ENCODE measurements at regions not wholly inside any gene's neighbourhood (a gene's known extent, or its start where the extent isn't known, plus 50 kb on each side); places are given as distances from the start of the nearest gene placed in this dataset.

DNA sequence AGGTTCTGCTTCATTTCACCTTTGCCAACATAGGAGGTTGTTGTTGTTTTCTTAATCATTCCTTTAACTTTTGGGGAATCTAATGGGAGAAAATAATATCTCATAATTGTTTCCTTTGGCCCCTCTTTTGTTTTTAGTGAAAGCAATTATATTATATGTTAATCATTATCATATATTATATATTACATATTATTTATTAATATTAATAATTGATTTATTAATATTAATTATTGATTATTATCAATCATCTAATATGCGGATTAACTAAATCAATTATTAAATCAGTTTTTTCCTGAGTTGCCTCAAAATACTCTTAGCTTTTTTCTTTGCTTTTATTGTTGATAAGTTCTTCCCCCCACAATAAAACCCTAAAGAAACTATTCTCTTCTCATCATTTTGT, 443.8 kb downstream of the GATA3 start:
- DNase-seq (ENCODE audit: low spot score) = no peak

DNA sequence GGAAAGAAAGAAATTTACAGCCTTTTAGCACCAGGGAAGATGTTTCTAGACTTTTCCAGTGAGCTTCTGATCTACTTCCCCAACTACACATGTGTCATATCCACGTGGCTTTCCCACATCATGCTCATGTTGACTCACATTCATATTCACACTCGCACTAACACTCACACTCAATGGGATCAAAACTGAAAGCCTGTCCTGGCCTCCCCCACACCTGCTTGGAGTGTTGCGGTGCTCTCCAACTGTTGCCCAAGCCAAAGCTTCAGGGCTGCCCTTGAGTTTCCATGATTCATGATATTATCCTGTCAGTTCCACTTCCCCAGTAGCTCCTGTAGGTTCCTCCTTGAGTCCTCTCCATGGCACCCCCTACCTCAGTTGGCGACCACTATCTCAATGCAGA, 444.4 kb downstream of the GATA3 start:
- DNase-seq (ENCODE audit: low spot score) = no peak

DNA sequence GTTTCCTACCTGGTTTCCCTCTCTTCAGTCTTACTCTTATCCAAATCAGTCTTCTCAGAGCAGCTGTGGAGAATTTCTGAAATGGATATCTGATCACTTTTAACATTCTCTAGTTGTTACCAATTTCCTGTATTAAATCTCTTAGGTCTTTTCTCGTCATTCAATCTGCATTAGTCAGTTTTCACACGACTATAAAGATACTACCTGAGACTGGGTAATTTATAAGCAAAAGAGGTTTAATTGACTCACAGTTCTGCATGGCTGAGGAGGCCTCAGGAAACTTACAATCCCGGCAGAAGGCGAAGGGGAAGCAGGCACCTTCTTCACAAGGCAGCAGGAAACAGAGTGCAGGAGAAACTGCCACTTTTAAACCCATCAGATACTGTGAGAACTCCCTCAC, 444.8 kb downstream of the GATA3 start:
- DNase-seq (ENCODE audit: low spot score) = no peak

DNA sequence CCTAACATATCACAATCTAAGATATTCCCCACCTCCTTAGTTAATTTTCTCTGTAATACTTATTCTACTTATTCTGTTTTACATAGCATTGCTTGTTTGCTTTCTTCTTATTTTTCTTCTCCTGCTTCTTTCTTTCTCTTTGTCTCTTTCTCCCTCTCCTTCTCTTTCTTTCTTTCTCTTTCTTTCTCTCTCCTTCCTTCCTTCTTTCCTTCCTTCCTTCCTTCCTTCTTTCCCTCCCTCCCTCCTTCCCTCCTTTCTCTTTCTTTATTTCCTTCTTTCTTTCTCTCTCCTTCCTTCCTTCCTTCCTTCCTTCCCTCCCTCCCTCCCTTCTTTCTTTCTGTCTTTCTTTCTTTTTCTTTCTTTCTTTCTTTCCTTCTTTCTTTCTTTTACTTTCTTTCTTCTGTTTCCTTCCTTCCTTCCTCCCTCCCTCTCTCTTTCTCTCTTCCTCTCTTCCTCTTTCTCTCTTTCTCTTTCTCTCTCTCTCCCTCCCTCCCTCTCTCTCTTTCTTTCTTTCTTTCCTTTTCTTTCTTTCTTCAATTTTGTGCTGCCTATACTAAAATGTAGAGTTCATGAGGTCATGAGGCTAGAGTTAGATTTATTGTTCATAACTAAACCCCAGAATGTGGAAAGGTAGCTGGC, 445.4 kb downstream of the GATA3 start:
- DNase-seq (ENCODE audit: low spot score) = no peak

DNA sequence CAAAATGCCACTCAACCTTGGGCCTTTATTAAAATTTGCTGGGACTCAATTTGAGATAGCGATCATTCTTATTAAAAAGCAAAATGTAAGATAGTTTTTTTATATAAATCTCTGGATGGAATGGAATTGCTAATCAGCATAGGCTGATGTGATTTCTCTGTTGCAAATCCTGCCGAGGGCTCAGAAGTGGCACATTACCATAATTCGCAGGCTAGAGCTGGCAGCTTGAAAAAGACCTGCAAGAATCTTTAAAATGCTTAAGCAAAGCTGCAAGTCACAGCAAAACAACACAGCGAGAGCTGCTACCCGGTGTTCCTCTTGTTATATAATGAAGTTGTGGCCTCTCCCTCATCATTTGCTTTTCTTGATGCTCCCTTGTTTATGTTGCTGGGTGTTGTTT, 448.1 kb downstream of the GATA3 start:
- no peak for DNase-seq (ENCODE audit: low spot score)

DNA sequence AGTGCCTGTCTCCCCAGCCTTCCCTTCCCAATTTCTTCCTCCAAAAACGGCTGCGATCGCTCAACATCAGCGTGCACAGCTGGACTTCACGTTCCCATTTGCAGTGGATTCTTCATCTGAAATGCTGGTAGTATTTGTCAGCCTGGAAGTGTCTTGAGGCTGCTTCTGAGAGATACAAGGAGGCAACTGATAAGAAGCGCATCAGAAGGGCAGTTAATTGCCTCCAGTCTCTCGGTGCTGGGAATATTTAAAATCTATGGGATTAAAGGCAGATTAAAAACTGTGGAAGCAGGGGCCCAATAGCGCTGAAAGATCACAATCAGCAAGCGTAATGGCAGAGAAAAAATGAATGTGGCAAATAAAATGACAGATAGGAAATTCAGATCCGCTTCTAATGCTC, 450.0 kb downstream of the GATA3 start:
- DNase-seq (ENCODE audit: low spot score) = no peak

DNA sequence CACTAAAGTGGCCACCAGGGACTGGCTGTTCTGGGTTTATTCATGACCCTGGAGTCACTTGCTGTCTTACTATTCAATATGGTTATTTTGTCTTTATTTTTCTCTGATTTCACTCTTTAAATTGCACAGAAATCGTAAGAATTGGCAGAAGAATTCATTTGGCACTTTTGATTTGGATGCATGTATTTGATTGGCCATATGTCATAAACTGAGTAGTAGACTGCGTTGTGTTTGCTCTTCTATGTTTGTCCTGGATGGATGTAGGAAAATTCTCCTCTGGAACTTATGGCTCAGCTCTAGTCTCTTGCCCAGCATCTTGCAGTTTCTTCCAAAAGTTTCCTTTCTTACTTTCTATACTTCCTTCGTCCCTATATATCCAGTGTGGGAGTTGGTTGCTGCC, 452.7 kb downstream of the GATA3 start:
- no peak for DNase-seq (ENCODE audit: low spot score)

DNA sequence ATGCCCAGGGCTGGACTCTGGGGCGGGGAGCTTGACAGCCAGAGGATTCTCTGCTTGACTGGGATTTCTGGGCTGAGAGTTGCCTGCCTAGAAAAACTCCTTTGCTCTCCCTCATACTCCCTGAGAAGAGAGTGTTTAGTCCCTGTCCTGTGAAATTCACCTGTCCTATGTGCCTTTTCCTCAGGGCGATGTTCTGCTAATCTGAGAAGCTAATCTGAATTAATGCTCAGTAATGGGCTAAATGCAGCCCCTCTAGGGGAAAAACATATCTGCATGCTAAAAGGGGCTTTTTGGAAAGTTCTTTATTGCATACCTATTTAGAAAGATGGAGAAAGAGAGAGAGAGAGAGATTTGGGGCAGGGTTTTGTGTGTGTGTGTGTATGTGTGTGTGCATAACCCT, 454.4 kb downstream of the GATA3 start:
- no peak for DNase-seq (ENCODE audit: low spot score)

DNA sequence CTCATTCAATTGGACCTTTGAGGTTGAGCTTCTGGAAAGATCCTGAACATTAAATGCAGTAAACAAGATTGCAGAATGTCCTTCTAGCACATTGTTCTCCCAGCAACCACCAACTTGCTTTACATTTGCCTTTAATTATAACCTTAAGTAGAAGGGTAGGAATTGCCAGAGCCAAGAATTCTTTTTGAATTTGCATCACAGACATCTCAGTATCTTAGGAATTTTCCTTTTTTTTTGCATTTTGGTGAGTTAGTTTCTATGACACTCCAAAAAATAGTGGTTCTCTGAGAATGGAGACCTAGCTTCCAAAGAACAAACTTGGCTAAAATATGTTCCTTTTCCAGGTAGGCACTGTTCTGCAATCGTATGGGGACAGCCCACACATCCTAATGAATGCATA, 456.0 kb downstream of the GATA3 start:
- no peak for DNase-seq (ENCODE audit: low spot score)

DNA sequence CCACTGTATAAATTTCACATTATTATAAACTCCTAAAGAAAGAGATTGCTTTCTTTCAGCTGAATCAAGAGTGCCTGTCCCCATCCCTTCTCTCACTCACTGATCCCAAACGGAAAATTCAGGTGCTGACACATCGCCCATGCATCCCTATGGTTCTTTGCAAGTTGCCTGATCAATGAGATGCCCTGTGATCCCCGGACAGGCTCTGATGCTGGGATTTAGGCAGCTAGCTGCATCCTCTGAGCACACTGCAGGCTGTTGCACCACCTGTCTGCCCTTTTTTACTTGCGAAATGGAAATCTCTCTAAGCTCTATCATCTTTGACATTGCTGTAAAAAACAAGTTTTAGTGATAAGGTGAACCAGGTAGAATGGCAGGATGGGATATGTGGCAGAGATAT, 456.5 kb downstream of the GATA3 start:
- DNase-seq (ENCODE audit: low spot score) = no peak

DNA sequence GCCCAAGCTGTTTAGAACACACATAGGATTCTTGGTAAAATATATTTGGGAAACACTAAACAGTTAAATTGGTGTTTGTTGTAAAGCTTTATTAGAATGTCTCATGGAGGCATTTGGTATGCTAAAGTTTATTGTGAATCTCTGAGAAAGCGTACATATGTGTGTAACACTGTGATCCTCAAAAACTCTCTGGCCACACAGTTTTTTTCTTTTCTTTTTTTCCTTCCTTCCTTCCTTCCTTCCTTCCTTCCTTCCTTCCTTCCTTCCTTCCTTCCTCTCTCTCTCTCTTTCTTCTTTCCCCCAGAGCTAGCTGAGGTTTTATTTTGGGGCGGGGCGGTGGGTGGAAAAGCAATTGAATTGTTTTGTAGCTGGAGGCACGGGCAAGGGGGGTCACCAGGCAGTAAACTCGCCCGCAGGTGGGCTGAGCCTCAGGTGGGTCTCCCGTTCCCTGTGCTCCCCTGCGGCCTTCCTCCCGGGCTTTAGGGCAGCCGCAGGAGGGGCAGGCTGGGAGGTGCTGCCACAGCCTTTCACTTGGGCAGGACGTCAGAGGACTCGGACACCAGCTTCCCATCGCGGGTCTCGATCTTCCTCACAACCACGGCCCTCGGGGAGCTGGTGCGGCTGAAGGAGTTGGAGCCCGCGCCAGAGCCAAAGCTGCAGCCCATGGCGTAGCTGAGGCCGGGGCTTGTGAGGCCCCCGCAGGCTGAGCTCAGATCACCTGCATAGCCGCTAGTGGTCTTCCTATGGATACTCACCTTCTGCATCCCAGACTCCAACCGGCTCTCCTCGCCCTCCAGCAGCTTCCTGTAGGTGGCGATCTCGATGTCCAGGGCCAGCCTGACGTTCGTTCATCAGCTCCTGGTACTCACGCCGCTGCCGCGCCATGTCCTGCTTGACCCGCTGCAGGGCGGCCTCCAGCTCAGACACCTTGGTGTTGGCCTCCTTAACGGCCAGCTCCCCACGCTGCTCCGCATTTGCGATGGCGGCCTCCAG, 459.0 kb downstream of the GATA3 start:
- DNase-seq (ENCODE audit: low spot score) = peak; percentile 19

DNA sequence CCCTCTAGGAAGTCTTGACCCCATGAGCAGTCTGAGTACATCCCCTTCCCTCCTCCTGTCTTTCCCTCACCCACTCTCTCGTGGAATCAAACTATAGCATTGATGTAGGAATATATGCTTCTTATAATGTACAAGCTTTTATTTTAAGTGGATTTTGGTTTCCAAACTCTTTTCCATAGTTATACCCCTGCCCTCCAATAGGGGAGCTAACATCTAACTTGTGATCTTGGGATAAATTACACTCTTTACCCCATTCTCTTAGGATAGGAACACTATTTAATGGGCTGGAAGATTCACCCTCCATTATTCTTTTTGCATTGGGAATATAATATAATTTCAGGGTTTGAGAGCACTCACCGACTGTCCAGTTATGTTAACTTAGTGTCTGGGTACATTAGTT, 465.9 kb downstream of the GATA3 start:
- peak; percentile 15 for DNase-seq (ENCODE audit: low spot score)

DNA sequence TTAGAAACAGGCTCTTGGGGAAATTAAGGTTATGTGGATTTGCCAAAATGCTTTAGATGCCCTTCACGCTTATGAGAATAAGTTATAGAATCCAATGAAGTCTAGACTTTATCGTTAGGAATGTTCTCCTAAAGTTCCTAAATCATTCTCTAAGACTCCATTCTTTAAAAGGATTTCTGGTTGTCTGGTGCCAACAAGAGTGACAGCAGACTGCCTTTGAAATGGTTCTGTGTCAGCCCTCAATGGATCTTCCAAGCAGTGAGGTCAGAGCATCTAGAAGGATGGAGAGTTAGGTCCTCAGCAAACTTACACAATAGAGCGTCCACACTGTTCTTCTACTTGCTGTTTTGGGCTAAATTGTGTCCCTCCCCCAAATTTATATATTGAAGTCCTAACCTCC, 473.3 kb downstream of the GATA3 start:
- no peak for DNase-seq (ENCODE audit: low spot score)

DNA sequence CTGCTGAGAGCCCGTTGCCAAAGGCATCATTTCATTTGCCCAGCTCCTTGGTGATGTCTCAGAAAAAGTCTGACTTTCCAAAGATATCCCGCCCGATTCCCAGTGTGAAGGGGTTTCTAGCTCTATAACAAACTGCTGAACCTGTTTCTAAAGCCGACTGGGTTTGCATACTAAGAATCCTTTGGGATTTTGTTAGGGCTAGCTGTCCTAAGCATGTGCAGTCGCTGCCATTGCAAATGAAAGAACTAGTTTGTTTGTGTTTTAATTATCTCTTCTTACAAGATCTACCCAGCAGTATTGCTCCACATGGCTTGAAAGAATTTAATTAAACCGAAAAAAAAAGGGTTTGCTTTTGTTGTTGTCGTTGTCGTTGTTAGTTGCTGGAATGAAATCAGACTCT, 476.6 kb downstream of the GATA3 start:
- no peak for DNase-seq (ENCODE audit: low spot score)

DNA sequence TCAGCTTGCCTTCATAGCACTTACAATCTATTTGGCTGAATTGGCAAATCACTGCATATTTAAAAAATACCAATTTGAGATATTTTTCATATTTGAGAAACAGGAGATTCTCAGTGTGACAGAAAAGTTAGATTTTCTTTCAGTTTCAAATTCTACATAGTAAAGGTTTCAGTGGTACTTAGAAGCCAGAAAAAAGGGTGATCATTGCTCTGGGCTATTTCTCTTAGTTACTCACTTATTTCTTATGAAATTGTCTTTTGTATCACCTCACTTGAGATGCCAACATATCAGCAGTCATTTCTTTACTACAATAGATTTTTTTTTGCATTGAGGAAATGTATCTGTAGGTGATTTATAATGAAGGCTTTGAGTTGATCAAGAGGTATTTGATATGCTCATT, 478.2 kb downstream of the GATA3 start:
- no peak for DNase-seq (ENCODE audit: low spot score)

DNA sequence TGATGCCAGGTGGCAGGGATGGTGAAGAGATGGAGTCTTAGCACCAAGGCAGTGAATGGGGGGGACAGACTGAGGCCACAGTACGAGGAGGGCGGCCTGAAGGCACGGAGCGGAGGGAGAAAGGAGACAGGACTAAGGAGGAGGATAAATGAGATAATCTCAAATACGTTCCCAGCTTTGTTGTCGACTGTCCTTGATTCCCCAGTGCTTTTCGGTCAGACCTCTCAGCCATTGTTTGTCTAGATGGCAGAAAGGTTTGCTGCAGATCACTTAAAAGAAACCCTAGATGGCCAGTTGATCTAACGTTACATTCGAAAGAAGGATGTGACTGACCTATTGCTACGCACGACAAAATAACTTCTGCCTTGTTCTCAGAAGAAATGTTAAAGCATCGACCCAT, 479.0 kb downstream of the GATA3 start:
- DNase-seq (ENCODE audit: low spot score) = no peak

DNA sequence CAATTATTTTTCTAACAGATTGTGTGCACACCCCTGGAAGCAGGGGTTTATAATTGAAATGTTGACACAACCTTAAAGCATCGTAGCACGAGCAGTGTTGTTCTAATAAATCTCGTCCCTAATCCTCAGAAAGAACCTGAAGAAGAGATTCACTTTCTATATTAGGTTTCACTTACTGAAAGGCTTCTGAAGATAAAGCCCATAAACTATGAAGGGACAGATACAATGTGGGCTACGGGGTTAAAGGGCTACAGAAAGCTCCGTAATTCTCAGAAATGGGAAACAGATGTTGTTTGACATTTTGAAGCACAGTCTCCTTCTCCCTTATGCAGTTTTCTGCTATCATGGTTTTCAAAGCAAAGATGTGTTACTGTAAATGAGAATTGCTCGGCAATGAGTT, 479.6 kb downstream of the GATA3 start:
- no peak for DNase-seq (ENCODE audit: low spot score)

DNA sequence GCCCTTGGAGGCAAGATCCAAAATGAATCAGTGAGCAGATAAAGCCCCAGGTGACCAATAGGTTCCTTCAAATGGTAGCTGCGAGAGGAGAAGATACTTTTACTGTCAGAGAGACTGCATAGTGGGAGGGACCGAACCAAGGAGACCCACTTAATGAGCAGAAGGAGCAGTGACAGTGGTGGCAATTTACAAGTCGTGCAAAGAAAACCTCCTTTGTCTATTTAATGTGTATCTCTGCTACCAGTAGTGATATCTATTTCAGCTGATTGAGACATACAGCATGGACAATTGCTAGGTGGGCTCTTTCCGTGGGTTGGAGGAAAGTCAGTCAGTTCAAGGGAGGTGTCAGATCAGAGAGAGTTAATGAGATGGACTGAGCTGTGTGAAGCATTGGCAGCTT, 480.4 kb downstream of the GATA3 start:
- DNase-seq (ENCODE audit: low spot score) = no peak

DNA sequence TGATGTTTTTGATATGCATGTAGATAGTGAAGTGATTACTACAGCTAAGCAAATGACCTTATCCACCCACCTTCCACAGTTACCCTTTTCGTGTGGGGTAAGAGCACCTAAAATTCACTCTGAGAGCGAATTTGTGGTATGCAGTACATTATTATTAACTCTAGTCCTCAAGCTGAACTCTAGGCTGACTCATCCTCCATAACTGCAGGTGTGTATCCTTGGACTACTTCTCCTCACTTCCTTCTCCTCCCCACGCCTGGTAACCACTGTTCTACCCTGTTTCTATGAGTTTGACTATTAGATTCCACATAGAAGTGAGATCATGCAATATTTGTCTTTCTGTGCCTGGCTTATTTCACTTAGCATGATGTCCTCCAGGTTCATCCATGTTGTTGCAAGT, 484.6 kb downstream of the GATA3 start:
- no peak for DNase-seq (ENCODE audit: low spot score)

DNA sequence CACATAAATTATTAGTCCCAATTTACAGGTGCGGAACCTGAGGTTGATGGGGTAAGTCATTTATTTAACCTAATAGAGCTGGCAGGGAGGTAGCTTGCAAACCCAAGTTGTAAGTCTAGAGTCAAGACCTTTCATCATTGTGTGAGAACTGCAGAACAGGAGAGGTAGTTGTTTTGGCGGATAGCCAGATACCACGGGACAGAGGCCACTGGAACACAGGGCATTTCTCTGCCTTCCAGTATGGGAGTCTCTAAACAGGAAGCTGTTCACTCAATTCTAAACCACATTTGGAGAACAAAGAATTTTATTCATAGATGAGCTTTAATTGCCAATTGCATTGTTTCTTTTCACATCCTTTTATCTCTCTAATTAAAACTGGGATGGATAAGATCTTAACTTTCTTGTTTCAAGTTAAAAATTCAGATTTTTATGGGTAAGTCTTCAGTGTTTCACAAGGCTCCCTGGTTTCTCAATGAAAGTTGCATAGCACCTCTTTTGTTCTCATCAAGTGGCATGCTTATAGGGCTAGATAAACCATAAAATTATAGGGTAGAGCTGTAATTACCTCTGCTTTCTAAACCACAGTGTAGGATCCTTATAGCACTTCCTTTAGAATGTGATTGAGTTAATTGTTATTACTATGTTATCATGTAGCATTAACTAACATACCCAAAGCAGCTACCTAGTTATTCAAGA, 489.0 kb downstream of the GATA3 start:
- DNase-seq (ENCODE audit: low spot score) = no peak

DNA sequence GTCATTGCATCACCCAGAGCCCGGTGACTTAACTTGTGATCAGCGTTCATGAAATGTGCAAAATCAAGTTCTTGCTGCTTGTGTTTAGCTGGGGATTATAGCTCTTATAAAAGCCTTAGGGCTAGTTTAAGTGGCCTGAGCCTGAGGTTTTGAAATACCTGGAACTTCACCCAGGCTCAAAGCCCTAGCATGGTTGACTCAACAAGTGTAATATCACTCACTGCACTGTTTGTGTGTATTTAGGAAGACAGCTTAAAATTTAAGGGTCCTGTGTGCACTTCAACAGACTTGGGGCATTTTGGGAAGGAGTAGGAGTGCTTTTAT, 489.5 kb downstream of the GATA3 start:
- DNase-seq (ENCODE audit: low spot score) = no peak

DNA sequence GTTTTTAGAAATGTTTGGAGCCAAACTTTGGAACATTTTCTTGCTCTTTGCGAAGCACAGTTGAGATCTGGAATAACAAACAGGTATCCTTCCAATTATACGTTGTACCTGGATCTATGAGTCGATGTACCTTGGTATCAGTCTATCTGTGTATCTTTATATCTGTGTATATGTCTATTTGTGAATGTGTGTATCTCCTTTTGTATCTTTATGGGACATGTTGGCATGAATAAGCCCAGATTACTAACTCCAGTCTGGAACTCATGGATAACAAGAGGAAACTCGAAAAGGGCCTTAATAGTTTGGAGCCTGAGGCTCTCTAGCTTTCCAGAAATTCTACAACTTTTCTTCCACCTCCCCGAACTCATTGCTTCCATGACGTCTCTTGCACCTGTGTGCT, 490.0 kb downstream of the GATA3 start:
- no peak for DNase-seq (ENCODE audit: low spot score)

DNA sequence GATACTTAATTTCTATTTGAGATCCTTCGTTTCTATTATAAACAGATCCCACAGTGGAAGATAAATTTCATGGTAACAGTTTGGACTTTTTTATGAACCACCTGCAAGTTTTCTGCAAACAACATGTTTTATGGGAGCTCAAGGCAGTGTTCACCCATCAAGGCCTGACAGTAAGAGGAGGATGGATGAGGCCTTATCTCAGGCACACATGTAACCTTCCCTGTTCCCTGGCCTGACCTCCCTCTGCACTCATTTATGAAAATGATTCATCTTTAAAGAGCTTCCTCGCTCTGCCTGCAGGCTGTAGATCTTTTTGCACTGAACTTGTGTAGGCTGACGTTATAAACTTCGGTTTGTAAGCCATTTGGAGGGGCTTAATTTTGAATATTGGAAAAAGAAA, 500.1 kb downstream of the GATA3 start:
- no peak for DNase-seq (ENCODE audit: low spot score)

All from HuH-7 (cell line).